Neuronal stem cell (in vitro differentiated cells): ENCODE measurements at regions not wholly inside any gene's neighbourhood (a gene's known extent, or its start where the extent isn't known, plus 50 kb on each side); places are given as distances from the start of the nearest gene placed in this dataset.

ENCODE experiments used
- DNase-seq: peaks from one replicate; pipeline ENCODE4 v3.0.0-alpha.2; 2013; ENCODE audit warnings: low spot score
- H2AFZ ChIP-seq: one replicate; pipeline ENCODE4 v1.6.1; 2013; ENCODE audit warnings: mild to moderate bottlenecking, low read length, inconsistent platforms
- H2AK5ac ChIP-seq: 2 replicates; pipeline ENCODE4 v1.6.1; 2013; ENCODE audit warnings: low read depth, mild to moderate bottlenecking, inconsistent platforms, low read length, moderate library complexity, mixed read lengths
- H2BK120ac ChIP-seq: 2 replicates; pipeline ENCODE4 v1.6.1; 2013; ENCODE audit warnings: low read depth, mild to moderate bottlenecking, inconsistent platforms, low read length, moderate library complexity, mixed read lengths
- H2BK12ac ChIP-seq: one replicate; pipeline ENCODE4 v1.6.1; 2013; ENCODE audit warnings: low read length, inconsistent platforms
- H2BK15ac ChIP-seq: 2 replicates; pipeline ENCODE4 v1.6.1; 2013; ENCODE audit warnings: mild to moderate bottlenecking, low read length, inconsistent platforms, mixed read lengths
- H2BK5ac ChIP-seq: one replicate; pipeline ENCODE4 v1.6.1; 2013; ENCODE audit warnings: inconsistent platforms, mild to moderate bottlenecking, low read length, moderate library complexity
- H3K14ac ChIP-seq: one replicate; pipeline ENCODE4 v1.6.1; 2013; ENCODE audit warnings: low read length, inconsistent platforms
- H3K18ac ChIP-seq: 2 replicates; pipeline ENCODE4 v1.6.1; 2013; ENCODE audit warnings: low read length, inconsistent platforms
- H3K23ac ChIP-seq: 2 replicates; pipeline ENCODE4 v1.6.1; 2013; ENCODE audit warnings: low read depth, mild to moderate bottlenecking, mixed read lengths, low read length, inconsistent platforms; ENCODE audit not compliant: poor library complexity
- H3K27ac ChIP-seq: replicated peaks from 3 replicates; pipeline ENCODE4 v1.5.1; 2013; ENCODE audit warnings: low read length, inconsistent platforms
- H3K27me3 ChIP-seq, 3 experiments: 2 replicates each; pipeline ENCODE4 v1.6.1; 2013; ENCODE audit warnings: low read length in 3 of 3, mild to moderate bottlenecking in 2 of 3, inconsistent platforms in 1 of 3, low read depth in 1 of 3, mixed read lengths in 1 of 3, moderate library complexity in 1 of 3; ENCODE audit not compliant: control insufficient read depth in 3 of 3, insufficient read depth in 3 of 3
- H3K36me3 ChIP-seq, 2 donors: replicated peaks in 1 of 2; 2 replicates each; pipeline ENCODE4 v1.6.1; 2013; ENCODE audit warnings: low read length in 2 of 2; ENCODE audit not compliant: control insufficient read depth in 2 of 2, insufficient read depth in 2 of 2
- H3K4ac ChIP-seq: 2 replicates; pipeline ENCODE4 v1.6.1; 2013; ENCODE audit warnings: inconsistent platforms, mild to moderate bottlenecking, low read length, moderate library complexity
- H3K4me1 ChIP-seq, 2 donors: 1 replicate in 1 of 2; 2 replicates in 1 of 2; pipeline ENCODE4 v1.6.1; 2013; ENCODE audit warnings: low read length in 2 of 2, low read depth in 1 of 2; ENCODE audit not compliant: control insufficient read depth in 2 of 2, insufficient read depth in 1 of 2
- H3K4me2 ChIP-seq: one replicate; pipeline ENCODE4 v1.6.1; 2013; ENCODE audit warnings: mild to moderate bottlenecking, low read length, inconsistent platforms; ENCODE audit not compliant: insufficient read depth, poor library complexity, severe bottlenecking
- H3K4me3 ChIP-seq, 2 donors: 2 replicates each; pipeline ENCODE4 v1.5.1; 2013; ENCODE audit warnings: low read length in 2 of 2, mild to moderate bottlenecking in 2 of 2, inconsistent platforms in 1 of 2, moderate library complexity in 1 of 2
- H3K79me1 ChIP-seq: one replicate; pipeline ENCODE4 v1.6.1; 2013; ENCODE audit warnings: low read depth, mild to moderate bottlenecking, inconsistent platforms, low read length, moderate library complexity
- H3K9ac ChIP-seq: one replicate; pipeline ENCODE4 v1.6.1; 2013; ENCODE audit warnings: mild to moderate bottlenecking, low read depth, low read length, inconsistent platforms; ENCODE audit not compliant: poor library complexity
- H3K9me3 ChIP-seq, 2 donors: replicated peaks in 1 of 2; 2 replicates each; pipeline versions ENCODE3 to v1.6.1; 2013; ENCODE audit warnings: low read length in 2 of 2, mild to moderate bottlenecking in 2 of 2, inconsistent platforms in 1 of 2, low read depth in 1 of 2, mixed read lengths in 1 of 2, moderate library complexity in 1 of 2; ENCODE audit not compliant: control insufficient read depth in 2 of 2, insufficient read depth in 1 of 2
- H4K8ac ChIP-seq: one replicate; pipeline ENCODE4 v1.6.1; 2013; ENCODE audit warnings: low read depth, mild to moderate bottlenecking, inconsistent platforms, low read length, moderate library complexity
- H4K91ac ChIP-seq: one replicate; pipeline ENCODE4 v1.6.1; 2013; ENCODE audit warnings: low read length, low read depth, mild to moderate bottlenecking, inconsistent platforms; ENCODE audit not compliant: poor library complexity
- WGBS, 2 donors: extraction: QIAGEN DNeasy Blood & Tissue Kit; methylation state at CpG; one replicate each; pipeline ENCODE4 v1.1.7; 2013; ENCODE audit warnings: missing lambda C conversion rate in 2 of 2, mixed read lengths in 1 of 2; ENCODE audit not compliant: insufficient read length in 2 of 2, insufficient replicate concordance in 1 of 2; ENCODE audit errors: extremely low coverage in 2 of 2; 5-methylcytosine and 5-hydroxymethylcytosine counted together

DNA sequence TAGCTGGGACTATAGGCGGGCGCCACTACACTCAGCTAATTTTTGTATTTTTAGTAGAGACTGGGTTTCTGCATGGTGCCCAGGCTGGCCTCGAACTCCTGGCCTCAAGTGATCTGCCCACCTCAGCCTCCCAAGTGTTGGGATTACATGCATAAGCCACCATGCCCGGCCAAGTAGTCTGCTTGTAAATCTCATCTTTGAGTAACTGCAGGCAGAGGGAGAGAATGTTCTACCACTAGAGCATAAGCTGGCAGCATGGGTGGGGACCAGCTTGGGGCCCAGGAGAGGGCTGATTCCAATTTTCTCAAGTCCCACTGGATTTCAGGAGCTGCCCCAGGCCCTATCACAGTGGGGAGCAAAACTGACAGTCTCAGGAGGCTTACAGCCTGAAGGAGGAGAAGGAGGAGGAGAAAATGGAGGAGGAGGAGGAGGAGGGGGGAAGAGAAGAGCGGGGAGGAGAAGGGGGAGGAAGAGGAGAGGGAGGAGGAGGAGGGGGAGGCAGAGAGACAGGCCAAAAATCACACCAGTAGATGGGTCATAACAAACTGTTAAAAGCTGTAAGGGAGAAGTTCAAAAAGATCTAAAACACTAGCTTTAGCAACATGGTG, 229.1 kb upstream of the IGF1R start:
- H3K14ac ChIP-seq, result no peak overlapping the region
- whole genome bisulfite sequencing, 2 donors, result no CpG with 5 or more reads among the region's 5 CpGs
- H3K18ac ChIP-seq, result no peak overlapping the region
- H3K4me3 ChIP-seq, result no peak overlapping the region
- H3K79me1 ChIP-seq, result no peaks in the 10 kb centered on the region
- no peak overlapping the region for H2BK15ac ChIP-seq
- no peak overlapping the region for H2BK120ac ChIP-seq
- no peak overlapping the region for H2BK5ac ChIP-seq
- no peaks in the 10 kb centered on the region for H3K36me3 ChIP-seq
- H3K4me2 ChIP-seq, result no peak overlapping the region
- no peak overlapping the region for H2AFZ ChIP-seq
- no peak overlapping the region for H4K91ac ChIP-seq
- H3K4ac ChIP-seq, result no peak overlapping the region
- no peak overlapping the region for H3K9ac ChIP-seq
- no peak for DNase-seq
- H2BK12ac ChIP-seq, result no peak overlapping the region
- H3K27ac ChIP-seq, result no peak overlapping the region
- no peak overlapping the region for H3K23ac ChIP-seq
- peaks cover 0 to 27% (median 21%) of the 10 kb centered on the region in 3 experiments for H3K27me3 ChIP-seq
- H3K9me3 ChIP-seq, result no peaks in the 10 kb centered on the region
- H4K8ac ChIP-seq, result no peak overlapping the region
- H3K4me1 ChIP-seq, result peaks cover 3% of the 10 kb centered on the region in 2 donors
- no peak overlapping the region for H2AK5ac ChIP-seq

DNA sequence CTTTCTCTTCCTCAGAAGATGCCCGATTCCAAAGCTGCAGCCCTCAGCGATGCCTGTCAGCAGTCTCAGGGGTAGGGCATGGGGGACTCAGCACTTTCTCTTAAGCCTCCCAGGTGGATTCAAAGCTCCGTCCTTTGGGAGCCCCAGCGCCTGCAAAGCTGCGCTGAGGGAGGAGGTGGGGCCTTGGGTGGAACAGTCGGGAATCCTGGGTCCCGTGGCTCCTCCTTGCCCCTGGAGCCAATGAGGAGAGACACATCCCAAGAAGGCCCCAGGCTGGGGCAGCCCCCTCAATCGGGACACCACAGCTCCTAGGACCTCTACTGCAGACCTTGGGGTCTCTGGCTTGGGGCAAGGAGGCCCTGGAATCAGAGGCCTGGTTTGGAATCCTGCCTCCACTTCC, 227.5 kb upstream of the IGF1R start:
- Histone ChIP-seq H4K91ac (no peak overlapping the region), H2BK15ac (no peak overlapping the region), H3K4me2 (no peak overlapping the region), H2BK120ac (no peak overlapping the region), H3K18ac (peak overlapping the region; percentile 93), H2BK5ac (peak overlapping the region; percentile 71), H3K9ac (no peak overlapping the region), H3K9me3 (no peaks in the 10 kb centered on the region), H3K79me1 (no peaks in the 10 kb centered on the region), H2AFZ (no peak overlapping the region), H3K27ac (no peak overlapping the region), H3K36me3 (no peaks in the 10 kb centered on the region), H3K4me3 (no peak overlapping the region), H2AK5ac (no peak overlapping the region), H3K14ac (no peak overlapping the region), H2BK12ac (no peak overlapping the region), H3K27me3 (peaks cover 0 to 30% (median 22%) of the 10 kb centered on the region in 3 experiments), H3K4ac (no peak overlapping the region), H3K4me1 (peaks cover 3% of the 10 kb centered on the region in 2 donors), H4K8ac (no peak overlapping the region), H3K23ac (no peak overlapping the region)
- no CpG with 5 or more reads among the region's 8 CpGs for WGBS, 2 donors
- DNase-seq, result no peak

- Histone ChIP-seq H3K4me1 (peaks cover 3% of the 10 kb centered on the region in 2 donors), H3K27me3 (peaks cover 0 to 35% (median 22%) of the 10 kb centered on the region in 3 experiments), H3K79me1 (no peaks in the 10 kb centered on the region), H3K9me3 (no peaks in the 10 kb centered on the region), H2BK15ac (peak overlapping the region; percentile 96), H2BK120ac (no peak overlapping the region), H3K23ac (peak overlapping the region; percentile 80), H3K9ac (peak overlapping the region; percentile 61), H3K18ac (peak overlapping the region; percentile 93), H4K91ac (no peak overlapping the region), H2BK12ac (peak overlapping the region; percentile 95), H3K27ac (no peak overlapping the region), H3K4ac (peak overlapping the region; percentile 44), H3K4me2 (peak overlapping the region; percentile 71), H2AFZ (peak overlapping the region; percentile 71), H2BK5ac (peak overlapping the region; percentile 71), H4K8ac (peak overlapping the region; percentile 58), H3K36me3 (no peaks in the 10 kb centered on the region), H3K4me3 (peak overlapping the region in 1 of 2 donors; percentile 69), H3K14ac (no peak overlapping the region), H2AK5ac (peak overlapping the region; percentile 58)
- WGBS, 2 donors, result no CpG with 5 or more reads among the region's 62 CpGs
- peak; percentile 70 for DNase-seq
Observed at GRCh38 chr15:98421419-98422129, 226.8 kb upstream of the IGF1R start.

DNA sequence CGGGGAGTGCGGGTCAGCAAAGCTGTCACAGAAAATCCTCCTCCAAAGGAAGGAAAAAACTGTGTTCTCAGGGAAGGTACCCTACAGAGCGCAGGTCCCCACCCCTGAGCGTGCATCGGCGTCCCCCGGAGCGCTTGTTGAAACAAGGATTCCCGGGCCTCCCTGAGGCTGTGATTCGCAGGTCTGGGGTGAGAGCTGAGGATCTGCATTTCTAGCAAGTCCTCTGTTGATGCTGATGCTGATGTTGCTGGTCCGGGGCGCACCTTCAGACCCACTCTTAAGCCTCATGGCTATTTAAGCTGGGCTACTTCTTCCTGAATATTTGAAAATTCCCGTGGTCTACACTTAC, 226.2 kb upstream of the IGF1R start:
- Histone ChIP-seq H2AK5ac (no peak overlapping the region), H2BK15ac (no peak overlapping the region), H4K8ac (no peak overlapping the region), H3K23ac (peak overlapping the region; percentile 56), H3K27ac (no peak overlapping the region), H3K18ac (peak overlapping the region; percentile 60), H4K91ac (no peak overlapping the region), H3K4me1 (peaks cover 3% of the 10 kb centered on the region in 2 donors), H3K79me1 (no peaks in the 10 kb centered on the region), H2BK5ac (no peak overlapping the region), H3K4me3 (peak overlapping the region in 1 of 2 donors; percentile 69), H3K9ac (no peak overlapping the region), H3K9me3 (no peaks in the 10 kb centered on the region), H3K4me2 (peak overlapping the region; percentile 71), H2BK120ac (no peak overlapping the region), H3K14ac (no peak overlapping the region), H3K4ac (no peak overlapping the region), H2BK12ac (peak overlapping the region; percentile 46), H2AFZ (peak overlapping the region; percentile 71), H3K27me3 (peaks cover 0 to 35% (median 22%) of the 10 kb centered on the region in 3 experiments), H3K36me3 (no peaks in the 10 kb centered on the region)
- no peak for DNase-seq
- WGBS, 2 donors, result no CpG with 5 or more reads among the region's 13 CpGs
